Dermis microvascular lymphatic vessel endothelial cell (primary cell): ENCODE measurements at regions not wholly inside any gene's neighbourhood (a gene's known extent, or its start where the extent isn't known, plus 50 kb on each side); places are given as distances from the start of the nearest gene placed in this dataset.

ENCODE experiments used
- DNase-seq, 2 donors: peaks; one replicate each; pipeline versions ENCODE4 v3.0.0 to v3.0.0-alpha.2; 2010; ENCODE audit warnings: low read depth in 2 of 2

DNA sequence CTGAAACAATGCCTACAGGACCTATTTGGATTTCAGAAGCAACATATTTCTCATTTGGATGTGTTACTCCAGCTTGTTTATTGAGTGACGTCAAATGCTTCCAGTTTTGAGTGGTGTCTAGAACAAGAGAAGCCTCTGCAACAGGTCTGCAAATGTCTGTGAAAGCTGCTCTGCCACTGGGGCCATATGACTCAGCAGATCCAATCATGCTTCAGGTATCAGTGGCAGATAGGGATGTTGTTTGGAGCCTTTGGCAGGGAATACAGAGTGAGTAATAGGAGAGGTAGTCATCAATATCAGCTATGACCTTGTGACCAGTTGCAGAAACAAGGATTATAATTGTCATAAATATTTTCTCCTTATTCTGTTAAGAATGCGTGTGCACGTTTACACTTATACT, 141.1 kb upstream of the ZXDA start:
- DNase-seq = no peak

GRCh38 chrX:58044130-58044529, 133.9 kb upstream of the ZXDA start:
- no peak for DNase-seq

DNA sequence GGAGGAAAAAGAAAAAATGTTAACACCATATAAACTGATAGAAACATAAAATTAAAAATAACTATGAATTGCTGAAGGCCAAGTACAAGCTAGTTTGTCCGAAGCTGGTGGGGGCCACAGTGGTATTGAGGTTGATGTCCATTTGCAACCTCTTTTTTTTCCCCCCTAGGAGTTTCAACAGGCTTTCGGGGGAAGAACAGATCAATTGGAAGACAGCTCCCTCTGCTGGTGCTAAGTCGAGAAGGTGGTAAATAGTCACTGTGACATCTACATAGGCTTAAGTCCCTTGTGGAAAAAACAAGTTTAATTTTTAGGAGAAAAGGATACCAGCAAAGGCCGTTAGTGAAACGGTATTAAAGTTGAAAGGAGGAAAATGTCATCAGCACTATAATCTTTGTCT, 115.7 kb upstream of the ZXDA start:
- peak; percentile 40 to 48 for DNase-seq

GRCh38 chrX:57985951-57986350, 75.7 kb upstream of the ZXDA start:
- DNase-seq = no peak

- no peak for DNase-seq
Measured at GRCh38 chrX:57984620-57985019, 74.4 kb upstream of the ZXDA start.

- no peak for DNase-seq
Measured at GRCh38 chrX:57977992-57978391, 67.7 kb upstream of the ZXDA start.

DNA sequence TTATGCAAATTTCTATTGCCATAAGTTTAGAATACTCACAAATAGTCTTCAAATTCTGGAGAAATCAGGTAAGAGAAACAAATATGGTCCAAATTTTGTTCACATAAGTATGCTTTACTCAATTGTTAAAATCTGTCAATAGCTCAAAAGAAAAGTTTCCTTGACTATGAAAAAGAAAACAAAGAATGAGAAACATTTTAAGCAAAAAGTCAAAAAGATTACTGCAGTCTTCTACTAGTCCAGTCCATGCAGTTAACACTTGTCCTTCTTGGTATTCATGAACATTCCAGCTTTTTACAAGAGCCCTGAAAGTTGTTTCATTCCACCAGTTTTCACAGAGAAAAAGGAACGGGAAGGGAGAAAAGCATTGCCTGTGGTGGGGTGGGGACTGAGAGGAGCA, 54.7 kb upstream of the ZXDA start:
- DNase-seq = no peak
